MM.1S (cell line): ENCODE measurements at regions not wholly inside any gene's neighbourhood (a gene's known extent, or its start where the extent isn't known, plus 50 kb on each side); places are given as distances from the start of the nearest gene placed in this dataset.

ENCODE experiments used
- CTCF ChIP-seq: fragments of 300-600 bp; sonication (generic); IDR thresholded peaks from 2 replicates; pipeline ENCODE4 v1.5.1; 2016; ENCODE audit warnings: antibody characterized with exemption, low read length, mixed read lengths
- EZH2 ChIP-seq: fragments of 300-600 bp; sonication (generic); optimal IDR thresholded peaks from 2 replicates; pipeline ENCODE3; 2017; ENCODE audit warnings: low read depth, mild to moderate bottlenecking, antibody characterized with exemption, low read length, mixed read lengths
- EZH2phosphoT487 ChIP-seq: fragments of 300-600 bp; sonication (generic); IDR thresholded peaks from 2 replicates; pipeline ENCODE4 v1.6.1; 2018; ENCODE audit warnings: antibody characterized with exemption, low read length

GRCh38 chr14:85123755-85124154 is 406.2 kb upstream of the FLRT2 start:
- TF ChIP-seq CTCF, result no peak
- no peak for TF ChIP-seq EZH2
- TF ChIP-seq EZH2phosphoT487, result no peak
